MM.1S (cell line): ENCODE measurements at regions not wholly inside any gene's neighbourhood (a gene's known extent, or its start where the extent isn't known, plus 50 kb on each side); places are given as distances from the start of the nearest gene placed in this dataset.

Experiments used
- EZH2 ChIP-seq: fragments of 300-600 bp; sonication (generic); optimal IDR thresholded peaks from 2 replicates; pipeline ENCODE3; 2017; ENCODE audit warnings: low read depth, mild to moderate bottlenecking, antibody characterized with exemption, low read length, mixed read lengths
- TF ChIP-seq, protein P1 (sequence below): fragments of 300-600 bp; sonication (generic); IDR thresholded peaks from 2 replicates; pipeline ENCODE4 v1.5.1; 2016; ENCODE audit warnings: antibody characterized with exemption, low read length, mixed read lengths

DNA sequence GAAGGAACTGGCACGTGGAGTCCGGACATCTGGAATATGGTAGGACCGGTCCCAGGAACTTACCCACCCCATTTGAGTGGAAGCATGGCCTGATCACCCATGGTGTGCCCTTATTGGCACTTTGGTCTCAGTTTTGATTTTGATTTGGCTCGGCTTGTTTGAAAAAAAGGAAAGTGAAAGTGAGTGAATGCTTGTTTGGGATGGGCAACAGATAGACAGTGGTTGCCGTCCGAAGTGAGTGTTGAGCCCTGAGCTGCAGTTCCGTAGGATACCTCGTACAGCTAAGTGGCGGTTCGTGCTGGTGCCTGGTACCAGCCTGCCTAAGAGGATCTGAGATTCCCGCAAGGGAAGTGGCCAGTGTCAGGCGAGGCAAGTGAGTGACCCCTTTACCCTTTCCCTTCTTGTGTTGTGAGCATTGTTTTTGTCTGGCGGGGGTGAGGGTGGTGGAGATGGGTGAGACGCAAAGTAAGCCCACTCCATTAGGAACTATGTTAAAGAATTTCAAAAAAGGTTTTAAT, 605.8 kb downstream of the UQCRFS1 start:
- TF ChIP-seq, protein P1, sequence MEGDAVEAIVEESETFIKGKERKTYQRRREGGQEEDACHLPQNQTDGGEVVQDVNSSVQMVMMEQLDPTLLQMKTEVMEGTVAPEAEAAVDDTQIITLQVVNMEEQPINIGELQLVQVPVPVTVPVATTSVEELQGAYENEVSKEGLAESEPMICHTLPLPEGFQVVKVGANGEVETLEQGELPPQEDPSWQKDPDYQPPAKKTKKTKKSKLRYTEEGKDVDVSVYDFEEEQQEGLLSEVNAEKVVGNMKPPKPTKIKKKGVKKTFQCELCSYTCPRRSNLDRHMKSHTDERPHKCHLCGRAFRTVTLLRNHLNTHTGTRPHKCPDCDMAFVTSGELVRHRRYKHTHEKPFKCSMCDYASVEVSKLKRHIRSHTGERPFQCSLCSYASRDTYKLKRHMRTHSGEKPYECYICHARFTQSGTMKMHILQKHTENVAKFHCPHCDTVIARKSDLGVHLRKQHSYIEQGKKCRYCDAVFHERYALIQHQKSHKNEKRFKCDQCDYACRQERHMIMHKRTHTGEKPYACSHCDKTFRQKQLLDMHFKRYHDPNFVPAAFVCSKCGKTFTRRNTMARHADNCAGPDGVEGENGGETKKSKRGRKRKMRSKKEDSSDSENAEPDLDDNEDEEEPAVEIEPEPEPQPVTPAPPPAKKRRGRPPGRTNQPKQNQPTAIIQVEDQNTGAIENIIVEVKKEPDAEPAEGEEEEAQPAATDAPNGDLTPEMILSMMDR = no peak
- no peak for TF ChIP-seq EZH2
